WTC11 (cell line): ENCODE measurements at regions not wholly inside any gene's neighbourhood (a gene's known extent, or its start where the extent isn't known, plus 50 kb on each side); places are given as distances from the start of the nearest gene placed in this dataset.

Source experiments
- ATAC-seq: fragments of 200-7000 bp; cut with Tn5 transposase; 2 replicates; pipeline ENCODE4 v1.10.0; 2021; ENCODE audit warnings: mild to moderate bottlenecking, moderate library complexity
- CTCF ChIA-PET: fragments of 300-600 bp; sonication (Branson Sonifier 250); formaldehyde crosslinking; loops from one replicate; lab custom pipeline; 2021; ENCODE audit warnings: antibody characterized with exemption; lab: Charles Lee
- POLR2A ChIA-PET: fragments of 350-600 bp; sonication (Branson Sonifier 250); formaldehyde crosslinking; loops from one replicate; lab custom pipeline; 2021; ENCODE audit warnings: antibody characterized with exemption; lab: Charles Lee
- DNase-seq: peaks from one replicate; pipeline ENCODE4 v3.0.0; 2021; ENCODE audit warnings: low spot score
- H3K27ac Mint-ChIP-seq: 2 replicates; pipeline ENCODE4 v1.8.0; 2021; ENCODE audit warnings: mixed read lengths
- H3K27me3 Mint-ChIP-seq: 2 replicates; pipeline ENCODE4 v1.8.0; 2021; ENCODE audit warnings: low read depth, mild to moderate bottlenecking, moderate library complexity, mixed read lengths
- H3K36me3 Mint-ChIP-seq: 2 replicates; pipeline ENCODE4 v1.8.0; 2021; ENCODE audit warnings: mixed read lengths
- H3K4me1 Mint-ChIP-seq: 2 replicates; pipeline ENCODE4 v1.8.0; 2022; ENCODE audit warnings: mixed read lengths
- H3K4me3 Mint-ChIP-seq: 2 replicates; pipeline ENCODE4 v1.8.0; 2021; ENCODE audit warnings: mild to moderate bottlenecking, moderate library complexity, mixed read lengths
- H3K9me3 Mint-ChIP-seq: 2 replicates; pipeline ENCODE4 v1.8.0; 2021; ENCODE audit warnings: mixed read lengths
- ATF1 ChIP-seq: sonication (generic); formaldehyde crosslinking; IDR thresholded peaks from 2 replicates; pipeline ENCODE4 v1.8.1; 2023; ENCODE audit warnings: mild to moderate bottlenecking, moderate library complexity, missing genetic modification reagents
- E2F5 ChIP-seq: sonication (generic); formaldehyde crosslinking; IDR thresholded peaks from 2 replicates; pipeline ENCODE4 v1.8.1; 2022; ENCODE audit warnings: mild to moderate bottlenecking, moderate library complexity, missing genetic modification reagents
- ESRRA ChIP-seq: sonication (generic); formaldehyde crosslinking; IDR thresholded peaks from 2 replicates; pipeline ENCODE4 v1.8.1; 2022; ENCODE audit warnings: mild to moderate bottlenecking, missing genetic modification reagents, borderline replicate concordance
- ETV6 ChIP-seq: sonication (generic); formaldehyde crosslinking; IDR thresholded peaks from 2 replicates; pipeline ENCODE4 v1.8.1; 2022; ENCODE audit warnings: mild to moderate bottlenecking, missing genetic modification reagents
- GRHL2 ChIP-seq: fragments of 250-450 bp; sonication (Bioruptor Pico); IDR thresholded peaks from 2 replicates; pipeline ENCODE4 v1.8.0; 2022; ENCODE audit warnings: mild to moderate bottlenecking, moderate library complexity; ENCODE audit not compliant: insufficient replicate concordance, severe bottlenecking
- IRF2 ChIP-seq: sonication (generic); formaldehyde crosslinking; IDR thresholded peaks from 2 replicates; pipeline ENCODE4 v1.8.0; 2022; ENCODE audit warnings: low read depth, missing genetic modification reagents, borderline replicate concordance
- MLX ChIP-seq: sonication (generic); formaldehyde crosslinking; IDR thresholded peaks from 2 replicates; pipeline ENCODE4 v1.8.1; 2023; ENCODE audit warnings: mild to moderate bottlenecking, missing genetic modification reagents, moderate library complexity
- OVOL2 ChIP-seq: fragments of 250-450 bp; sonication (Bioruptor Pico); IDR thresholded peaks from 2 replicates; pipeline ENCODE4 v1.9.0; 2021; ENCODE audit warnings: mild to moderate bottlenecking, borderline replicate concordance
- RORB ChIP-seq: fragments of 250-450 bp; sonication (Bioruptor Pico); IDR thresholded peaks from 2 replicates; pipeline ENCODE4 v1.9.0; 2021; ENCODE audit warnings: mild to moderate bottlenecking
- SOX15 ChIP-seq: fragments of 250-450 bp; sonication (Bioruptor Pico); IDR thresholded peaks from 2 replicates; pipeline ENCODE4 v1.9.0; 2021; ENCODE audit warnings: mild to moderate bottlenecking
- ZNF121 ChIP-seq: sonication (generic); formaldehyde crosslinking; IDR thresholded peaks from 2 replicates; pipeline ENCODE4 v1.8.0; 2023; ENCODE audit warnings: missing genetic modification reagents
- ZNF219 ChIP-seq: sonication (generic); formaldehyde crosslinking; IDR thresholded peaks from 2 replicates; pipeline ENCODE4 v1.8.0; 2023; ENCODE audit warnings: missing genetic modification reagents, mild to moderate bottlenecking, borderline replicate concordance
- ZNF396 ChIP-seq: fragments of 250-450 bp; sonication (Bioruptor Pico); IDR thresholded peaks from 2 replicates; pipeline ENCODE4 v1.8.0; 2021; ENCODE audit warnings: mild to moderate bottlenecking, moderate library complexity, borderline replicate concordance
- ZNF416 ChIP-seq: fragments of 250-450 bp; sonication (Bioruptor Pico); IDR thresholded peaks from 2 replicates; pipeline ENCODE4 v1.9.0; 2021; ENCODE audit warnings: mild to moderate bottlenecking, inconsistent platforms
- ZNF425 ChIP-seq: fragments of 250-450 bp; sonication (Bioruptor Pico); conservative IDR thresholded peaks from 2 replicates; pipeline ENCODE4 v1.9.0; 2021; ENCODE audit warnings: mild to moderate bottlenecking
- ZNF671 ChIP-seq: fragments of 250-450 bp; sonication (Bioruptor Pico); IDR thresholded peaks from 2 replicates; pipeline ENCODE4 v1.8.0; 2021; ENCODE audit warnings: mild to moderate bottlenecking
- ZSCAN18 ChIP-seq: fragments of 250-450 bp; sonication (Bioruptor Pico); IDR thresholded peaks from 2 replicates; pipeline ENCODE4 v2.1.2; 2022; ENCODE audit warnings: mild to moderate bottlenecking, moderate library complexity
- TF ChIP-seq, protein P1 (sequence below): sonication (generic); formaldehyde crosslinking; IDR thresholded peaks from 2 replicates; pipeline ENCODE4 v1.8.0; 2022; ENCODE audit warnings: mild to moderate bottlenecking, missing genetic modification reagents
- TF ChIP-seq, protein P2 (sequence below): sonication (generic); formaldehyde crosslinking; IDR thresholded peaks from 2 replicates; pipeline ENCODE4 v1.8.1; 2022; ENCODE audit warnings: low read depth, missing genetic modification reagents, borderline replicate concordance
- TF ChIP-seq, protein P3 (sequence below): sonication (generic); formaldehyde crosslinking; IDR thresholded peaks from 2 replicates; pipeline ENCODE4 v1.8.1; 2023; ENCODE audit warnings: mild to moderate bottlenecking, missing genetic modification reagents
- TF ChIP-seq, protein P4 (sequence below): fragments of 200-600 bp; IDR thresholded peaks from 2 replicates; pipeline ENCODE4 v1.8.0; 2022; ENCODE audit warnings: antibody characterized with exemption
- TF ChIP-seq, protein P5 (sequence below): sonication (generic); formaldehyde crosslinking; IDR thresholded peaks from 2 replicates; pipeline ENCODE4 v1.8.1; 2022; ENCODE audit warnings: mild to moderate bottlenecking, missing genetic modification reagents, moderate library complexity, borderline replicate concordance

DNA sequence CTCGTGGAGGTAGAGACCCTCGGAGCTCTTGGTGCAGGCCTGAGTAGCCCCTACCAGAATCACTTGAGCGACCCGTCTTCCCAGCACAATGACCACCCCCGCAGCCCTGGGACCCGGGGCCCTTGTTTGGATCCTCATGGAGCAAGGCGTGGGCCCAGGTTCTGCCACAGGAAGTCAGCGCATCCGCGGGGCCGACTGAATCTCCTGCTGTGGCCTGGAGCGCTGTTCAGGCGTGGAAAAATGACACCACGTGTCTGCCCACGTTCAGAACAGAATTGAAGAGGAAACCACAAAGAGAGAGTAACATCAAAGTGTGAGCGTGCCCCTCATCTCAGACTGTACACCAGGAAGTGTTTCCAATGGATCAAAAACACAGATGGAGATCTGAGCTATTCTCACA, 1479.2 kb downstream of the TBC1D22A start:
- ChIA-PET POLR2A (no interaction called here), CTCF (interaction anchor here (1.0 kb wide), 1 partner anchor 250 kb away, joined by 3 read pairs; no protein-coding TSS in a partner anchor)
- Mint-ChIP-seq H3K27ac (no peak overlapping the region), H3K9me3 (no peaks in the 10 kb centered on the region), H3K27me3 (peaks cover 16% of the 10 kb centered on the region), H3K36me3 (no peaks in the 10 kb centered on the region), H3K4me1 (peaks cover 20% of the 10 kb centered on the region), H3K4me3 (no peak overlapping the region)
- no peak for TF ChIP-seq OVOL2
- no peak for TF ChIP-seq ZNF219 (CRISPR knock-in tag)
- TF ChIP-seq, protein P1, sequence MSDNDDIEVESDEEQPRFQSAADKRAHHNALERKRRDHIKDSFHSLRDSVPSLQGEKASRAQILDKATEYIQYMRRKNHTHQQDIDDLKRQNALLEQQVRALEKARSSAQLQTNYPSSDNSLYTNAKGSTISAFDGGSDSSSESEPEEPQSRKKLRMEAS (CRISPR knock-in tag) = no peak
- TF ChIP-seq ZNF671 (CRISPR knock-in tag) = no peak
- TF ChIP-seq ZNF416 (CRISPR knock-in tag) = no peak
- no peak for TF ChIP-seq E2F5 (CRISPR knock-in tag)
- TF ChIP-seq, protein P2, sequence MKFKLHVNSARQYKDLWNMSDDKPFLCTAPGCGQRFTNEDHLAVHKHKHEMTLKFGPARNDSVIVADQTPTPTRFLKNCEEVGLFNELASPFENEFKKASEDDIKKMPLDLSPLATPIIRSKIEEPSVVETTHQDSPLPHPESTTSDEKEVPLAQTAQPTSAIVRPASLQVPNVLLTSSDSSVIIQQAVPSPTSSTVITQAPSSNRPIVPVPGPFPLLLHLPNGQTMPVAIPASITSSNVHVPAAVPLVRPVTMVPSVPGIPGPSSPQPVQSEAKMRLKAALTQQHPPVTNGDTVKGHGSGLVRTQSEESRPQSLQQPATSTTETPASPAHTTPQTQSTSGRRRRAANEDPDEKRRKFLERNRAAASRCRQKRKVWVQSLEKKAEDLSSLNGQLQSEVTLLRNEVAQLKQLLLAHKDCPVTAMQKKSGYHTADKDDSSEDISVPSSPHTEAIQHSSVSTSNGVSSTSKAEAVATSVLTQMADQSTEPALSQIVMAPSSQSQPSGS = no peak
- no peak for TF ChIP-seq SOX15
- no peak for TF ChIP-seq ATF1 (CRISPR knock-in tag)
- ATAC-seq (no peak), DNase-seq (no peak)

- Mint-ChIP-seq H3K9me3 (no peaks in the 10 kb centered on the region), H3K27ac (no peak overlapping the region), H3K4me1 (peaks cover 20% of the 10 kb centered on the region), H3K36me3 (no peaks in the 10 kb centered on the region), H3K4me3 (no peak overlapping the region), H3K27me3 (peaks cover 16% of the 10 kb centered on the region)
- ChIA-PET POLR2A (no interaction called here), CTCF (no interaction called here)
- ATAC-seq (no peak), DNase-seq (no peak)
- TF ChIP-seq ZSCAN18 (CRISPR knock-in tag) = no peak
- no peak for TF ChIP-seq ESRRA (CRISPR knock-in tag)
- TF ChIP-seq ZNF425 (CRISPR knock-in tag) = no peak
- no peak for TF ChIP-seq GRHL2 (CRISPR knock-in tag)
- TF ChIP-seq, protein P3, sequence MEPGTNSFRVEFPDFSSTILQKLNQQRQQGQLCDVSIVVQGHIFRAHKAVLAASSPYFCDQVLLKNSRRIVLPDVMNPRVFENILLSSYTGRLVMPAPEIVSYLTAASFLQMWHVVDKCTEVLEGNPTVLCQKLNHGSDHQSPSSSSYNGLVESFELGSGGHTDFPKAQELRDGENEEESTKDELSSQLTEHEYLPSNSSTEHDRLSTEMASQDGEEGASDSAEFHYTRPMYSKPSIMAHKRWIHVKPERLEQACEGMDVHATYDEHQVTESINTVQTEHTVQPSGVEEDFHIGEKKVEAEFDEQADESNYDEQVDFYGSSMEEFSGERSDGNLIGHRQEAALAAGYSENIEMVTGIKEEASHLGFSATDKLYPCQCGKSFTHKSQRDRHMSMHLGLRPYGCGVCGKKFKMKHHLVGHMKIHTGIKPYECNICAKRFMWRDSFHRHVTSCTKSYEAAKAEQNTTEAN (CRISPR knock-in tag) = no peak
- no peak for TF ChIP-seq ETV6
- TF ChIP-seq E2F5 (CRISPR knock-in tag) = no peak
- TF ChIP-seq, protein P4, sequence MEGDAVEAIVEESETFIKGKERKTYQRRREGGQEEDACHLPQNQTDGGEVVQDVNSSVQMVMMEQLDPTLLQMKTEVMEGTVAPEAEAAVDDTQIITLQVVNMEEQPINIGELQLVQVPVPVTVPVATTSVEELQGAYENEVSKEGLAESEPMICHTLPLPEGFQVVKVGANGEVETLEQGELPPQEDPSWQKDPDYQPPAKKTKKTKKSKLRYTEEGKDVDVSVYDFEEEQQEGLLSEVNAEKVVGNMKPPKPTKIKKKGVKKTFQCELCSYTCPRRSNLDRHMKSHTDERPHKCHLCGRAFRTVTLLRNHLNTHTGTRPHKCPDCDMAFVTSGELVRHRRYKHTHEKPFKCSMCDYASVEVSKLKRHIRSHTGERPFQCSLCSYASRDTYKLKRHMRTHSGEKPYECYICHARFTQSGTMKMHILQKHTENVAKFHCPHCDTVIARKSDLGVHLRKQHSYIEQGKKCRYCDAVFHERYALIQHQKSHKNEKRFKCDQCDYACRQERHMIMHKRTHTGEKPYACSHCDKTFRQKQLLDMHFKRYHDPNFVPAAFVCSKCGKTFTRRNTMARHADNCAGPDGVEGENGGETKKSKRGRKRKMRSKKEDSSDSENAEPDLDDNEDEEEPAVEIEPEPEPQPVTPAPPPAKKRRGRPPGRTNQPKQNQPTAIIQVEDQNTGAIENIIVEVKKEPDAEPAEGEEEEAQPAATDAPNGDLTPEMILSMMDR = no peak
- no peak for TF ChIP-seq ATF1 (CRISPR knock-in tag)
- no peak for TF ChIP-seq RORB (CRISPR knock-in tag)
- TF ChIP-seq, protein P5, sequence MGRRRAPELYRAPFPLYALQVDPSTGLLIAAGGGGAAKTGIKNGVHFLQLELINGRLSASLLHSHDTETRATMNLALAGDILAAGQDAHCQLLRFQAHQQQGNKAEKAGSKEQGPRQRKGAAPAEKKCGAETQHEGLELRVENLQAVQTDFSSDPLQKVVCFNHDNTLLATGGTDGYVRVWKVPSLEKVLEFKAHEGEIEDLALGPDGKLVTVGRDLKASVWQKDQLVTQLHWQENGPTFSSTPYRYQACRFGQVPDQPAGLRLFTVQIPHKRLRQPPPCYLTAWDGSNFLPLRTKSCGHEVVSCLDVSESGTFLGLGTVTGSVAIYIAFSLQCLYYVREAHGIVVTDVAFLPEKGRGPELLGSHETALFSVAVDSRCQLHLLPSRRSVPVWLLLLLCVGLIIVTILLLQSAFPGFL (CRISPR knock-in tag) = no peak
- no peak for TF ChIP-seq IRF2 (CRISPR knock-in tag)
- no peak for TF ChIP-seq SOX15
- TF ChIP-seq ZNF121 (CRISPR knock-in tag) = no peak
- no peak for TF ChIP-seq ZNF396
- TF ChIP-seq MLX (CRISPR knock-in tag) = no peak
These were observed 1478.4 kb downstream of the TBC1D22A start for GRCh38 chr22:48240935-48241230.
